SK-N-SH (cell line): ENCODE measurements at regions not wholly inside any gene's neighbourhood (a gene's known extent, or its start where the extent isn't known, plus 50 kb on each side); places are given as distances from the start of the nearest gene placed in this dataset.

Source experiments
- CTCF ChIP-seq: fragments of 200-600 bp; sonication (generic); IDR thresholded peaks from 2 replicates; pipeline ENCODE4 v1.6.1; 2017; ENCODE audit warnings: antibody characterized with exemption, mild to moderate bottlenecking, moderate library complexity
- EZH2phosphoT487 ChIP-seq: fragments of 200-600 bp; sonication (generic); IDR thresholded peaks from 2 replicates; pipeline ENCODE4 v1.6.1; 2017; ENCODE audit warnings: low read depth, mixed run types, mild to moderate bottlenecking, antibody characterized with exemption, moderate library complexity, borderline replicate concordance
- JUND ChIP-seq: IDR thresholded peaks from 2 replicates; pipeline ENCODE4 v1.4.0; 2012
- MAX ChIP-seq: IDR thresholded peaks from 2 replicates; pipeline ENCODE4 v1.4.0; 2012; ENCODE audit warnings: low read depth
- RAD21 ChIP-seq: IDR thresholded peaks from 2 replicates; pipeline ENCODE4 v1.6.1; 2012; ENCODE audit warnings: mild to moderate bottlenecking, low read length
- RFX5 ChIP-seq: IDR thresholded peaks from 2 replicates; pipeline ENCODE4 v1.6.1; 2012; ENCODE audit warnings: mild to moderate bottlenecking, improper control_type of control experiment, low read length

- no peak for TF ChIP-seq JUND
- TF ChIP-seq CTCF, result no peak
- no peak for TF ChIP-seq MAX
- no peak for TF ChIP-seq RFX5
- TF ChIP-seq RAD21, result no peak
- TF ChIP-seq EZH2phosphoT487, result no peak
Measured at GRCh38 chr1:87829360-87829759, 500.7 kb downstream of the LMO4 start.
